Left lung (tissue), 4 donors: ENCODE measurements at regions not wholly inside any gene's neighbourhood (a gene's known extent, or its start where the extent isn't known, plus 50 kb on each side); places are given as distances from the start of the nearest gene placed in this dataset.

Experiments
- ATAC-seq: fragments of 200-7000 bp; cut with Tn5 transposase; one replicate; pipeline ENCODE4 v1.9.1; 2020; ENCODE audit warnings: moderate library complexity
- DNase-seq, 4 donors: peaks; one replicate each; pipeline ENCODE4 v3.0.0-alpha.2; 2013 to 2020
- H3K27ac ChIP-seq, 2 donors: fragments of 200-600 bp; sonication (generic) in 1 of 2; one replicate each; pipeline versions ENCODE4 v1.5.0 to v1.8.0; 2020 to 2021
- H3K27me3 ChIP-seq, 2 donors: fragments of 200-600 bp; sonication (generic) in 1 of 2; one replicate each; pipeline versions ENCODE4 v1.5.0 to v1.8.0; 2020 to 2021
- H3K36me3 ChIP-seq, 2 donors: fragments of 200-600 bp; sonication (generic) in 1 of 2; one replicate each; pipeline versions ENCODE4 v1.5.0 to v1.8.0; 2020 to 2021
- H3K4me1 ChIP-seq, 2 donors: fragments of 200-600 bp; one replicate each; pipeline ENCODE4 v1.8.0; 2021
- H3K4me3 ChIP-seq, 2 donors: fragments of 200-600 bp; sonication (generic) in 1 of 2; one replicate each; pipeline versions ENCODE4 v1.5.0 to v1.8.0; 2020 to 2021; ENCODE audit warnings: mild to moderate bottlenecking in 1 of 2
- H3K9me3 ChIP-seq, 2 donors: fragments of 200-600 bp; sonication (generic) in 1 of 2; one replicate each; pipeline versions ENCODE4 v1.5.0 to v1.8.0; 2020 to 2021
- CTCF ChIP-seq, 2 donors: fragments of 200-600 bp; sonication (generic) in 1 of 2; IDR thresholded peaks; one replicate each; pipeline versions ENCODE4 v1.5.0 to v1.8.0; 2021; ENCODE audit warnings: antibody characterized with exemption in 2 of 2
- intact Hi-C, 2 donors: fragments of 100-400 bp; cut with DNase I; formaldehyde crosslinking; loops; one replicate each; pipeline versions ENCODE4 v1.11.2 to v1.14.2; 2022
- donor health status: DM: no; HTN: yes; CAD: no.
- donor health status: DM: no; HTN: no; CAD: no.

- intact Hi-C loops = no loop called here
- DNase-seq (no peak), ATAC-seq (no peak)
- Histone ChIP-seq H3K4me3 (no peak overlapping the region), H3K9me3 (peaks cover 0 to 2% of the 10 kb centered on the region in 2 donors), H3K36me3 (no peaks in the 10 kb centered on the region), H3K27ac (no peak overlapping the region), H3K4me1 (no peaks in the 10 kb centered on the region), H3K27me3 (no peaks in the 10 kb centered on the region)
- TF ChIP-seq CTCF (IDR thresholded peaks at IDR 0.05) = no peak
Measured at GRCh38 chr10:116000151-116000842, 272.7 kb downstream of the GFRA1 start.
